SK-N-SH (cell line): ENCODE measurements at regions not wholly inside any gene's neighbourhood (a gene's known extent, or its start where the extent isn't known, plus 50 kb on each side); places are given as distances from the start of the nearest gene placed in this dataset.

Experiments used
- CTCF ChIA-PET: fragments of 300-600, 350-600 bp; formaldehyde crosslinking; extraction: SDS; loops from one replicate; lab custom pipeline; 2021; lab: Yijun Ruan, JAX
- POLR2A ChIA-PET: fragments of 350-600 bp; sonication (Branson Sonifier 250); formaldehyde crosslinking; extraction: SDS; loops from one replicate; lab custom pipeline; 2020; ENCODE audit warnings: antibody characterized with exemption, inconsistent platforms; lab: Yijun Ruan, JAX
- DNase-seq: peaks from one replicate; pipeline ENCODE4 v3.0.0; 2012
- H2AFZ ChIP-seq: fragments of 200-600 bp; sonication (generic); 2 replicates; pipeline ENCODE4 v1.8.1; 2016; ENCODE audit warnings: antibody characterized with exemption, mild to moderate bottlenecking, low read depth
- H3F3A ChIP-seq: fragments of 200-600 bp; sonication (generic); replicated peaks from 2 replicates; pipeline ENCODE3; 2016; ENCODE audit warnings: antibody characterized with exemption, mild to moderate bottlenecking; ENCODE audit not compliant: insufficient read depth
- H3K27ac ChIP-seq, 2 experiments: fragments of 200-500 bp in 1 of 2; fragments of 200-600 bp in 1 of 2; sonication (Bioruptor generic) in 1 of 2; sonication (generic), shearing (Covaris generic) in 1 of 2; 2 replicates each; pipeline versions ENCODE4 v1.5.1 to v1.6.1; 2014 to 2016; ENCODE audit warnings: low read depth in 2 of 2, inconsistent platforms in 1 of 2, low read length in 1 of 2, mild to moderate bottlenecking in 1 of 2, mixed read lengths in 1 of 2
- H3K27me3 ChIP-seq: fragments of 200-600 bp; sonication (generic), shearing (Covaris generic); 2 replicates; pipeline ENCODE4 v1.6.1; 2016; ENCODE audit warnings: mixed run types; ENCODE audit not compliant: insufficient read depth
- H3K36me3 ChIP-seq, 2 experiments: fragments of 200-500 bp in 1 of 2; fragments of 200-600 bp in 1 of 2; sonication (Bioruptor generic) in 1 of 2; sonication (generic) in 1 of 2; replicated peaks in 1 of 2; 2 replicates each; pipeline versions ENCODE3 to v1.5.1; 2014 to 2016; ENCODE audit warnings: low read length in 1 of 2, mild to moderate bottlenecking in 1 of 2; ENCODE audit not compliant: insufficient read depth in 2 of 2, control insufficient read depth in 1 of 2
- H3K4me1 ChIP-seq, 2 experiments: fragments of 200-500 bp in 1 of 2; fragments of 200-600 bp in 1 of 2; sonication (Bioruptor generic) in 1 of 2; sonication (generic), shearing (Covaris generic) in 1 of 2; 2 replicates each; pipeline versions ENCODE4 v1.5.1 to v1.6.1; 2014 to 2016; ENCODE audit warnings: low read depth in 1 of 2, low read length in 1 of 2, mixed run types in 1 of 2; ENCODE audit not compliant: insufficient read depth in 2 of 2, control insufficient read depth in 1 of 2
- H3K4me2 ChIP-seq: fragments of 200-600 bp; sonication (generic), shearing (Covaris generic); 2 replicates; pipeline ENCODE4 v1.6.1; 2017; ENCODE audit warnings: mixed run types
- H3K4me3 ChIP-seq, 2 experiments: fragments of 200-500 bp in 1 of 2; fragments of 200-600 bp in 1 of 2; sonication (Bioruptor generic) in 1 of 2; sonication (generic), shearing (Covaris generic) in 1 of 2; 2 replicates each; pipeline versions ENCODE4 v1.5.1 to v1.8.1; 2014 to 2016; ENCODE audit warnings: low read depth in 2 of 2, inconsistent platforms in 1 of 2, low read length in 1 of 2, mild to moderate bottlenecking in 1 of 2, mixed read lengths in 1 of 2, moderate library complexity in 1 of 2
- H3K79me2 ChIP-seq: fragments of 200-600 bp; sonication (generic); 2 replicates; pipeline ENCODE4 v1.8.1; 2017; ENCODE audit warnings: mild to moderate bottlenecking; ENCODE audit not compliant: insufficient read depth
- H3K9ac ChIP-seq: fragments of 200-600 bp; sonication (generic); 2 replicates; pipeline ENCODE4 v1.6.1; 2017; ENCODE audit warnings: mixed run types
- H3K9me2 ChIP-seq: fragments of 200-600 bp; sonication (generic); 2 replicates; pipeline ENCODE4 v1.6.1; 2017; ENCODE audit warnings: mixed run types
- H3K9me3 ChIP-seq: fragments of 200-600 bp; sonication (generic); 2 replicates; pipeline ENCODE4 v1.6.1; 2017; ENCODE audit warnings: mixed run types, mild to moderate bottlenecking, moderate library complexity
- H4K20me1 ChIP-seq: fragments of 200-600 bp; sonication (generic); 2 replicates; pipeline ENCODE4 v1.6.1; 2017; ENCODE audit warnings: mild to moderate bottlenecking, mixed run types; ENCODE audit not compliant: insufficient read depth
- CHD2 ChIP-seq: fragments of 150-350 bp; IDR thresholded peaks from 2 replicates; pipeline ENCODE4 v1.6.1; 2018; ENCODE audit warnings: low read length; ENCODE audit not compliant: partially characterized antibody
- EP300 ChIP-seq, 2 experiments: IDR thresholded peaks; 2 replicates each; pipeline versions ENCODE4 v1.4.0 to v1.6.1; 2012; ENCODE audit warnings: borderline replicate concordance in 1 of 2, low read depth in 1 of 2, low read length in 1 of 2
- FOSL2 ChIP-seq: IDR thresholded peaks from 2 replicates; pipeline ENCODE4 v1.4.0; 2012; ENCODE audit warnings: low read depth, mild to moderate bottlenecking, moderate library complexity, borderline replicate concordance
- GABPA ChIP-seq: IDR thresholded peaks from 2 replicates; pipeline ENCODE4 v1.4.0; 2012; ENCODE audit warnings: low read depth, mild to moderate bottlenecking
- GATA2 ChIP-seq: sonication (generic); formaldehyde crosslinking; IDR thresholded peaks from 2 replicates; pipeline ENCODE4 v1.5.0; 2020; ENCODE audit warnings: mild to moderate bottlenecking, missing genetic modification reagents
- JUND ChIP-seq: IDR thresholded peaks from 2 replicates; pipeline ENCODE4 v1.4.0; 2012
- NRF1 ChIP-seq: IDR thresholded peaks from 2 replicates; pipeline ENCODE4 v1.6.1; 2012; ENCODE audit warnings: low read depth, mild to moderate bottlenecking, low read length
- REST ChIP-seq: IDR thresholded peaks from 2 replicates; pipeline ENCODE4 v1.6.1; 2012; ENCODE audit warnings: mild to moderate bottlenecking, low read depth, low read length, moderate library complexity
- SIN3A ChIP-seq: IDR thresholded peaks from 2 replicates; pipeline ENCODE4 v1.6.1; 2012; ENCODE audit warnings: low read depth, mild to moderate bottlenecking, low read length, moderate library complexity, borderline replicate concordance
- SMC3 ChIP-seq: IDR thresholded peaks from 2 replicates; pipeline ENCODE4 v1.6.1; 2012; ENCODE audit warnings: low read depth, low read length, improper control_type of control experiment
- TAF1 ChIP-seq: IDR thresholded peaks from 2 replicates; pipeline ENCODE4 v1.6.1; 2012; ENCODE audit warnings: low read depth, mild to moderate bottlenecking, low read length, moderate library complexity, borderline replicate concordance
- TCF12 ChIP-seq: IDR thresholded peaks from 2 replicates; pipeline ENCODE4 v1.4.0; 2012
- TEAD4 ChIP-seq: IDR thresholded peaks from 2 replicates; pipeline ENCODE4 v1.4.0; 2012; ENCODE audit warnings: mild to moderate bottlenecking, borderline replicate concordance; ENCODE audit not compliant: insufficient read depth
- WGBS: methylation state at CpG from one replicate; pipeline ENCODE4 v1.1.6; 2017; ENCODE audit warnings: low lambda C conversion rate; 5-methylcytosine and 5-hydroxymethylcytosine counted together
- TF ChIP-seq, protein P1 (sequence below): IDR thresholded peaks from 2 replicates; pipeline ENCODE4 v1.4.0; 2012; ENCODE audit warnings: low read depth, borderline replicate concordance
- TF ChIP-seq, protein P2 (sequence below): IDR thresholded peaks from 2 replicates; pipeline ENCODE4; 2012

DNA sequence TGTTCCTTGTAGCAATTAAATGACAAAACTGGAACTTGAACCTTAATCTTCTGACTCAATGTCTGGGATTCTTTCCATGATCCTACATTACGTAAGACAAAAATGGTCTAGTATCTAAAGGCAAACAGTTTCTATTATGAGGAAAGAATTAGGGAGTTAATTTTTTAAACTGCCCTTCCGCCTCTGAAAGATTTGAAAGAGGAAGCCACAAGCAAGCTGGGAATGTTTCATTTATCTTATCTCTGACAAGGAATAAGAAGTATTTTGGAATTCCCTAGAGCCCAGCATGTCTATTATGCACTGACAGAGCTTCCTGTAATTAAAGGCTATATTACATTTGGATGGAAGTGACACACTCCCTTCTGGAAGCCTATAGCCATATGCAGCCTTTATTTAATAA lies 558.8 kb upstream of the CDH2 start (continued):
- TF ChIP-seq, protein P1, sequence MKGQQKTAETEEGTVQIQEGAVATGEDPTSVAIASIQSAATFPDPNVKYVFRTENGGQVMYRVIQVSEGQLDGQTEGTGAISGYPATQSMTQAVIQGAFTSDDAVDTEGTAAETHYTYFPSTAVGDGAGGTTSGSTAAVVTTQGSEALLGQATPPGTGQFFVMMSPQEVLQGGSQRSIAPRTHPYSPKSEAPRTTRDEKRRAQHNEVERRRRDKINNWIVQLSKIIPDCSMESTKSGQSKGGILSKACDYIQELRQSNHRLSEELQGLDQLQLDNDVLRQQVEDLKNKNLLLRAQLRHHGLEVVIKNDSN, result no peak; the same call in 1 of the 2 replicates
- no peak for TF ChIP-seq SMC3
- TF ChIP-seq JUND, result peak; percentile 80
- TF ChIP-seq GABPA, result peak; percentile 22; the same call in 1 of the 2 replicates
- peak; percentile 52; the same call in 1 of the 2 replicates for TF ChIP-seq SIN3A
- TF ChIP-seq NRF1, result no peak
- TF ChIP-seq REST, result no peak
- peak; percentile 84 for TF ChIP-seq TEAD4
- no peak for TF ChIP-seq TAF1
- no peak for TF ChIP-seq CHD2
- TF ChIP-seq, protein P2, sequence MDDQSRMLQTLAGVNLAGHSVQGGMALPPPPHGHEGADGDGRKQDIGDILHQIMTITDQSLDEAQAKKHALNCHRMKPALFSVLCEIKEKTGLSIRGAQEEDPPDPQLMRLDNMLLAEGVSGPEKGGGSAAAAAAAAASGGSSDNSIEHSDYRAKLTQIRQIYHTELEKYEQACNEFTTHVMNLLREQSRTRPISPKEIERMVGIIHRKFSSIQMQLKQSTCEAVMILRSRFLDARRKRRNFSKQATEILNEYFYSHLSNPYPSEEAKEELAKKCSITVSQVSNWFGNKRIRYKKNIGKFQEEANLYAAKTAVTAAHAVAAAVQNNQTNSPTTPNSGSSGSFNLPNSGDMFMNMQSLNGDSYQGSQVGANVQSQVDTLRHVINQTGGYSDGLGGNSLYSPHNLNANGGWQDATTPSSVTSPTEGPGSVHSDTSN, result peak; percentile 90
- TF ChIP-seq GATA2 (CRISPR knock-in tag), result peak; percentile 21; the same call in 1 of the 2 replicates

DNA sequence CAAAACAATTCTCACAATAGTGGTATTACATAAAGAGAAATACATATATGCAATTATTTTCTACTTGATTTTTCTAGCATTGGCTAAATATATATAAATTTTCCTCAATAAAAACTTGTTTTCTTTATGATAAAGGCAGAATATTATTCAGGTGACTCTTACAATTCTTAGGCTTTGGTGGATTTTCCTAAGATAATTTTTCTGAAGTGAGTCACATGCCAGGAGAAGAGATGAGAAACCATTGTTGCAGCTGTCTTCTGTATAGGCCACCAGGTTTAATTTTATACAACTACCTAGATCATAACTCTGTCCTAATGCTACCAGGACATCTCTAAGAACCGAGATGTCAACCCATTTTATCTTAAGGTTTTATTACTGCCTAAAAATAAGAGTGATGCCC lies 552.4 kb upstream of the CDH2 start:
- Histone ChIP-seq H3K27me3 (no peaks in the 10 kb centered on the region), H3K9me2 (no peaks in the 10 kb centered on the region), H2AFZ (no peak overlapping the region), H3K9me3 (no peaks in the 10 kb centered on the region), H4K20me1 (no peaks in the 10 kb centered on the region), H3K36me3 (no peaks in the 10 kb centered on the region), H3F3A (peaks cover 12% of the 10 kb centered on the region), H3K79me2 (no peaks in the 10 kb centered on the region), H3K4me2 (no peak overlapping the region), H3K4me3 (no peak overlapping the region), H3K9ac (no peak overlapping the region), H3K4me1 (peaks cover 5 to 8% of the 10 kb centered on the region in 2 experiments; a peak in 3 of 4 replicates), H3K27ac (peak overlapping the region in 1 of 2 experiments; percentile 58; a peak in 2 of 4 replicates)
- 83% methylated on average over 1 of the region's 1 CpG for WGBS
- no peak for DNase-seq
- CTCF ChIA-PET, result no interaction called here
- POLR2A ChIA-PET, result no interaction called here
- TF ChIP-seq TAF1 (no peak), JUND (peak; percentile 54), NRF1 (no peak), EP300 (IDR thresholded peaks at IDR 0.05; ENCODE audit: borderline replicate concordance in 1 of 2, low read depth in 1 of 2, low read length in 1 of 2) (peak in 1 of 2 experiments; percentile 33; a peak in 1 of 4 replicates), FOSL2 (peak; percentile 64), TCF12 (peak; percentile 44; the same call in 1 of the 2 replicates)
